Umbilical cord (tissue), 1 donor: ENCODE measurements at regions not wholly inside any gene's neighbourhood (a gene's known extent, or its start where the extent isn't known, plus 50 kb on each side); places are given as distances from the start of the nearest gene placed in this dataset.
"Not testable (repeated sequence)": the region's sequence is repeated elsewhere in the genome, so short reads cannot be mapped to it uniquely, and the experiment has no call there.

Experiments used
- DNase-seq: peaks from one replicate; pipeline ENCODE4 v3.0.0-alpha.2; 2015; ENCODE audit warnings: low spot score

DNA sequence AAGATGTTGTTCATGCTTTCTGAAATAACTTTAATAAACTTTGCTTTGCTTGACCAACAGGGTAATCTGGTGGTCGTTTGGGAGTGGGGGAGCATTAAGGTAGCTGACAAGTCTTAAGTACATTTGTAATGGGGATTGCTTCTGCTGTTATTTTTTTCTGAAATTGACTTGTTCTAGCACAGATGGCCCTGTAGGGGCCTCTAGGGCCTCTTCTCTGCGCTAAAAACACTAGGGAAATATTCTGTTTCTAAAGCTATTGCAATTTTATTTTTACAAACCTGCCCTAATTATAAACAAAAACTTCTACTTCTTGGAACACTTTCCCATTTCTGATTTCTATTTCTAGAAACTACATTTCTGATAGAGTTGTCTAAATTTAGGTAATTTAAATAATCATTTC, 191.3 kb upstream of the KCNJ3 start:
- DNase-seq: no peak

DNA sequence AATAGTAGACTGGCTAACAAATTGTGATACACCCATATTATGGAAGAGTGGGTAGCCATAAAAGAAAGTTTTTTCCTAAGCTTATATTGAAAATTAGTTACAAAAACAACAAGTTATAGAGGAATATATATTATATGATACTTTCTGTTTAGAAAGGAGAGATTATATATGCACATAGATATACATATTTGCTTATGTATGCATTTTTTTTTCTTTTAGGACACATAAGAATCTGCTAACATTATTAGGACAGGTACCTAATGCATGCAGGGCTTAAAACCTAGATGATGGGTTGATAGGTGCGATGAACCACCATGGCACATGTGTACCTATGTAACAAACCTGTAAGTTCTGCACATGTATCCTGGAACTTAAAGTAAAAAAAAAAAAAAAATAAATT, 179.6 kb upstream of the KCNJ3 start:
- DNase-seq: no peak

- not testable (repeated sequence) for DNase-seq
These were observed 177.5 kb upstream of the KCNJ3 start for GRCh38 chr2:154520951-154521350.

GRCh38 chr2:154526234-154526633, 172.3 kb upstream of the KCNJ3 start:
- DNase-seq: no peak

GRCh38 chr2:154527962-154528361, 170.5 kb upstream of the KCNJ3 start:
- DNase-seq: no peak

- no peak for DNase-seq
These were observed 166.5 kb upstream of the KCNJ3 start for GRCh38 chr2:154532004-154532403.

DNA sequence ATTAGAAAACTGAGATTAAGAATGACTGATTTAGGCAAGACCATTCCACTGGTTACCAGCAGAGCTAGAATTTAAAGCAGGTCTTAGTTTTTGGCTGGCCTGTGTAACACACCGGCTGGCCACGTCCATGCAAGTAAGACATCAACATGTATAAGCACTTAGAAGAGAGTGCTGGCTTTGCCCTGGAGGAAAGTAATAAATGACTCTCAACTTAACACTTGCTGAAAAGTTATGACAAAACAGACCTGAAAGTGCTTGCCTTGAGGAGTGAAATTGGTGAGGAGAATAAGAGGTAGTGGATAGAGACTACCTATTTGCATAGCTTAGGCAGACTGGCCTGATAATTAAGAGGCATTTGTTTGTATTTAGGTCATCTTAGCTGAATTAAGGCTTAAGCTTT, 165.7 kb upstream of the KCNJ3 start:
- no peak for DNase-seq

GRCh38 chr2:154533300-154533940, 165.1 kb upstream of the KCNJ3 start:
- DNase-seq: no peak

GRCh38 chr2:154537024-154537423, 161.5 kb upstream of the KCNJ3 start:
- DNase-seq: no peak

DNA sequence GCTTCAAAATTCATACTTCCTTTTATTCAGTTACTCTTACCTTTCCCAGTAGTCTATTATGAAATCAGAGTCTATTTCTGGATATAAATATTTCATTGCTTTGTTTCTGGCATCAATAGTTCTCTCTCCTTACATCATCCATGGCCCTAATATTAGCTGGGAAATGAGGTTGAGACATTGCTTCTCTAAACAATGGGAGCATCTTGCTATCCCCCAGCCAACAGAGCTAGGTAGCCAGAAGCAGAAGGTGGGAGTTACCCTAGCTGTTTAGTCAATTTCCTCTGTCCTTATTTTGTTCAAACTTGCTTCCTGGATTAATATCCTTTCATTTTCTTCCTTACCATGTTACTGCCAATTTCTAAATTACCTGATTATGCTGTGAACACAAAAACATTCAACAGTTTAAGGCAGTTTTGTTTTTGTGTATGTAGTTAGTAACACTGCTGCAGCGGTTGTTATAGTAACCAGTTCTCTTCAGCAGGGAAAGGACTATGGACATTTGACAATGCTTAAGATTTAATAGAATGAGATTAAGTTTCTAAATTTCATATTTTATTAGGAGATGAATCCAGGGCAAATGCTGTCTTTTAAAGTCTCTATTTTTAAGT, 160.5 kb upstream of the KCNJ3 start:
- no peak for DNase-seq

DNA sequence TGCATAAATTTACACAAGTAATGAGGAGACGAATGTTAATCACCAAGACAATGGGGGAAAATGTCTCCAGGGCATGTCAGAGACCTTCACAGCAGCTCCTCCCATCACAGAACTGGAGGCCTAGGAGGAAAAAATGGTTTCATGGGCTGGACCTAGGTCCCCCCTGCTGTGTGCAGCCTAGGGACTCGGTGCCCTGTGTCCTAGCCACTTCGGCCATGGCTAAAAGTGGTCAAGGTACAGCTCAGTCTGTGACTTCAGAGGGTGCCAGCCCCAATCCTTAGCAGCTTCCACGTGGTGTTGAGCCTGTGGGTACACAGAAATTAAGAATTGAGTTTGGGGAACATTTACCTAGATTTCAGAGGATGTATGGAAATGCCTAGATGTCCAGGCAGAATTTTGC, 152.2 kb upstream of the KCNJ3 start:
- DNase-seq: no peak

DNA sequence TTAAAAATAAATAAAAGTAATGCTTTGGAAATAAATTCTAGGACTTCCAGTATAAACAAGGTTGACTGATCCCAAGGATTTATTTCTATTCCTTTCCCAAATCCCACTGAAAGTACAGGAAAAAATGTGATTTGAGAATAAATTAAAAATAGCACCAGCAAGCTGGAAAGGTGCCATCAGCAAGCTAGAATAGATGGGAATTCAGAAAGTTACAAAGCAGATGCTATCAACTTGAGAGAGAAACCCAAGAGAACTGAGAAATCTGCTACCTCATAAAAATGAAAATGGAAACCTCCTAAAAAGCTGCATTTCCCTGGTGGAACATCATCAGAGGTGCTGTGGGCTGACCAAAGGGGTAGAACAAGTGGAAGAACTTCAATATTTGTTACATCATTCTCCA, 148.6 kb upstream of the KCNJ3 start:
- no peak for DNase-seq

- no peak for DNase-seq
These were observed 146.8 kb upstream of the KCNJ3 start for GRCh38 chr2:154551649-154552048.

- DNase-seq: no peak
These were observed 144.4 kb upstream of the KCNJ3 start for GRCh38 chr2:154554046-154554445.

GRCh38 chr2:154555710-154556109, 142.8 kb upstream of the KCNJ3 start:
- DNase-seq: no peak

DNA sequence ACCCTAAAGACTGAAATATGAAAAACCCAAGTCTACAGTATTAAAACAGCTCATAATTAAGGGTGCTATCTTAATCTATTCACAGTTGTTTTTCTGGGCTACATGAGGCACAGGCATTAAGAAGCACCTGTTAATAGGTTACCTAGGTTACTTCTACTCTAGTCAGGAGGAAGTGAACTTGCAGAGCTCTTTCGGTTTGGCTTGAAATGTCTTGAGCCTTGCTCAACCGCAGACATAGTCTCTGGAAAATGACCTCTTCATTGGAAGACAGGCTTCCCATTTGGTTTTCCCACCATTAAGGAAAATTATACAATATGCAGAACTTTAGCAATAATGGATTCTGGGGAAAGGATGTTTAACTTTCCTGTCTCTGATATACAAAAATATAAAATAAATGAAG, 142.3 kb upstream of the KCNJ3 start:
- DNase-seq: no peak

DNA sequence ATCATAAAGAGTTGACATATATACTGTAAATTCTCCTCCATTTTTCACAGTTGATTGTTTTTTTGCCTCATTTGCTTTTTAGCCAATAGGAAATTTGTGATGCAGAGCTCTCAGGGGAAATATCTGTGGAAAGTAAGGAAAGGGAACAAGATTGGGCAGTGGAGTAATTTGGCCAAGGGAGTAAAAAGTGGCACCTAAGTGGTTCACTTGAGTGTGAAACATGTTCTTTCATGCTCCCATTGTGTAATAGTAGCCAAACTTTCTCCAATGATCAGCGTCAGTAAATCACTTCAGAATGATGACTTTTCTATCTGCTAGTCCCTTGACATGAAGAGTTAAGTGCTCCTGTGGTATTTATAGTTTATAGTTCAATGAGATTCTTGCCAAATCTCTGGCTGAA, 141.9 kb upstream of the KCNJ3 start:
- no peak for DNase-seq

DNA sequence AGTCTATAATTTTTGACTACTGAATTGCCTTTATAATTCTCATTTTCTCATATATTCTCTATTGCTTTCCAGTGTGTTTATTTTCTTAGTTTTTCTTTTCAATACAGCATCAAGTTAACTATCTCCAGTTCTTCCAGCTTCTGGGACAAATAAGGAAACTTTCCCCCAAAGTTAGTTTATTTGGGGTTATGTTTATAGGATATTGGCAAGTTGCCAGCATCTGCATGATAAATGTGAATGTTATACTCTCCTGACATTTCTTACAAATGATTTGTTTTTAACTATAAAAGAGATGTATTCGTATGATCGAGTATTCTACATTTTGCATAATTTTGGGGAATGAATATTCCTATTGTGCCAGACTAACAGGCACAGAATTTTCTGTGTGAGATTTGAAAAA, 140.6 kb upstream of the KCNJ3 start:
- no peak for DNase-seq

DNA sequence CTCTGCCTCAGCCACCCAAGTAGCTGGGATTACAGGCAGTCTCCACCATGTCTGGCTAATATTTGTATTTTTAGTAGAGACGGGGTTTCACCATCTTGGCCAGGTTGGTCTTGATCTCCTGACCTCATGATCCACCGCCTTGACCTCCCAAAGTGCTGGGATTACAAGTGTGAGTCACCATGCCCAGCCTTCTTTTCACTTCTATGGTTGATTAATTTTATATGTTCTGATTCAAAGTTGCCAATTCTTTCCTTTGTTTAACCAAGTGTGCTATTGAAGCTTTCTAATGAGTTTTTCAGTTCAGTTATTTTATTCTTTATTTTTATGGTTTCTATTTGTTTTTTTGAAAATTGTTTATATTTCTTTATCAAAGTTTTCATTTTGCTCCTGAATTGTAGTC, 133.1 kb upstream of the KCNJ3 start:
- no peak for DNase-seq

DNA sequence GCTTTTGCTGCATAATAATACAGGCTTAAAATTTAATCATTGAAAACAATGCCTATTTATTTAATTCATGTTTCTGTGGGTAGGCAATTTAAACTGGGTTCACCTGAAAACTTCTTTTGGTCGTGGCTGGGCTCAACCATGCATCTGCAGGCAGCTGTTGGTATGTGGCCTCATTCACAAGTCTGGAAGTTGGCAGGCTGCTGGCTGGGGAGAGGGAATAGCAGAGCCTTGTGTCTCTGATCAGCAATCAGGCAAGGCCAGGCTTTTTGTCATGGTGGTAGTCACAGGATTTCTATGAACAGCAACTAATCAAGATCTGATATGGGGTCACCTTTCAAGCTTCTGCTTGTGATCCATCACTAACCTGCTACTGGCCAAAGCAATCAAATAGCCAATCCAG, 130.1 kb upstream of the KCNJ3 start:
- no peak for DNase-seq

- DNase-seq: no peak
These were observed 128.0 kb upstream of the KCNJ3 start for GRCh38 chr2:154570501-154570900.

DNA sequence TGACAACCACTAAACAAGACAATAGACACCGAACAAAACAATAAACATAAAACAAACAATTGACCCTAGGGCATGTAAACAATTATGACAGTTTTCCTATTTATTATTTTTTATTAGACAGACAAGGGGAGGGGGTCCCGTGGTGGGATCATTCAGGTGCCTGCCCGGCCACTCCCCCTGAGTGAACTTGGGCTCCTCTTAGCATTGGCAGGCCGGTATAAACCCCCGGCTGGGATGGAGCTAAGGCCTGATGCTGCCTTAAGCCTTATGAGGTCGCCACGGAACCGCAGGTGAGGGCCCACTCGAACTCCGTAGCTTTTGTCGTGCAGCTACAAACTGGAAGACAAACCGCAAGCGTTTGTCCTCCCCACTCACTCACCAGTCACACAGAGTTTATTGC, 121.8 kb upstream of the KCNJ3 start:
- not testable (repeated sequence) for DNase-seq

DNA sequence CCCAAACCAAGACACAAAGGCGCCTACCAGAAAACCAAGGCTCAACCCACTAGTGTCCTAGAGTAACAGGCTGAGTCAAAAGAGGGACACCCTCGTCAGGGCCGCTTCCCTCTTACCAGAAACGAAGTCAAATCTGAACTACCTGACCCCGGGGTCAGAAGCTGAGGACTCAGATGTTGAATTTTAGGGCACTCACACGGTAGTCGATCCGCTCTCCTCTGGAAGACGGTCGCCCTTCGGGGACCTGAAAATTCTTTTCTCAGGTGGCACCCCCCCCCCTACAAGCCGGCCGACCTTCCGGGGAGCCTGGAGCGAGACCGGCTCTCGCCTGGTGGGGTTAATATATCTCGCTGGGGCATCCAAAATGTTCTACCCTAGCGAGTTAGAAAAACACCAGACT, 121.1 kb upstream of the KCNJ3 start:
- DNase-seq: no peak

DNA sequence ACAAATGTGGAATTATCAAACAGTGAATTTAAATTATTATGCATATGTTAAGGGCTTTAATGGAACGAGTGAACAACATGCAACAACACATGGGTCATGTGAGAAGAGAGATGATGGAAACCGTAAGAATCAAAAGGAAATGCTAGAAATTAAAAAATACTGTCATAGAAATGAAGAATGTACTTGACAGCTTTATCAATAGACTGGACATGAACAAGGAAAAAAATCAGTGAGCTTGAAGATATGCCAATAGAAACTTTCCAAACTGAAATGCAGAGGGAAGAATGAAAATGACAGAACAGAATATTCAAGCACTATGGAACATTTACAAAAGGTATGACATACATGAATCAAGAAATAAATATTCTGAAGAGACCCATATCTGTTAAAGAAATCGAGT, 117.7 kb upstream of the KCNJ3 start:
- DNase-seq: no peak
